ENCODE measurements at regions not wholly inside any gene's neighbourhood (a gene's known extent, or its start where the extent isn't known, plus 50 kb on each side); places are given as distances from the start of the nearest gene placed in this dataset.

- DNase-seq, result no peak
Measured at GRCh38 chr4:18923496-18924161, 902.1 kb upstream of the LCORL start.

GRCh38 chr4:18917689-18918088, 896.1 kb upstream of the LCORL start:
- no peak for DNase-seq

- no peak for DNase-seq
Measured at GRCh38 chr4:18914182-18914581, 892.6 kb upstream of the LCORL start.

- no peak for DNase-seq
Measured at GRCh38 chr4:18894928-18895327, 873.4 kb upstream of the LCORL start.

GRCh38 chr4:18882468-18882867, 860.9 kb upstream of the LCORL start:
- no peak for DNase-seq

GRCh38 chr4:18881556-18881955, 860.0 kb upstream of the LCORL start:
- DNase-seq, result no peak

GRCh38 chr4:18880871-18881270, 859.3 kb upstream of the LCORL start:
- DNase-seq, result no peak

- DNase-seq, result no peak
Measured at GRCh38 chr4:18878561-18878960, 857.0 kb upstream of the LCORL start.

- DNase-seq, result no peak
Measured at GRCh38 chr4:18869166-18869565, 847.6 kb upstream of the LCORL start.

- DNase-seq, result no peak
Measured at GRCh38 chr4:18860836-18861530, 839.4 kb upstream of the LCORL start.

- no peak for DNase-seq
Measured at GRCh38 chr4:18859468-18859867, 837.9 kb upstream of the LCORL start.

- DNase-seq, result no peak
Measured at GRCh38 chr4:18858229-18858922, 836.8 kb upstream of the LCORL start.

GRCh38 chr4:18850867-18851266, 829.3 kb upstream of the LCORL start:
- no peak for DNase-seq

- DNase-seq, result no peak
Measured at GRCh38 chr4:18847249-18847890, 825.8 kb upstream of the LCORL start.

GRCh38 chr4:18846313-18846712, 824.8 kb upstream of the LCORL start:
- DNase-seq, result no peak

GRCh38 chr4:18844726-18845125, 823.2 kb upstream of the LCORL start:
- DNase-seq, result no peak

- DNase-seq, result no peak
Measured at GRCh38 chr4:18842431-18842830, 820.9 kb upstream of the LCORL start.

GRCh38 chr4:18840481-18840880, 818.9 kb upstream of the LCORL start:
- no peak for DNase-seq

GRCh38 chr4:18816228-18816895, 794.8 kb upstream of the LCORL start:
- DNase-seq, result no peak

GRCh38 chr4:18815779-18816173, 794.2 kb upstream of the LCORL start:
- DNase-seq, result no peak

GRCh38 chr4:18815081-18815778, 793.7 kb upstream of the LCORL start:
- DNase-seq, result no peak

- DNase-seq, result no peak
Measured at GRCh38 chr4:18813771-18814170, 792.2 kb upstream of the LCORL start.
